ENCODE measurements at regions not wholly inside any gene's neighbourhood (a gene's known extent, or its start where the extent isn't known, plus 50 kb on each side); places are given as distances from the start of the nearest gene placed in this dataset.
"Not testable (repeated sequence)": the region's sequence is repeated elsewhere in the genome, so short reads cannot be mapped to it uniquely, and the experiment has no call there.

DNA sequence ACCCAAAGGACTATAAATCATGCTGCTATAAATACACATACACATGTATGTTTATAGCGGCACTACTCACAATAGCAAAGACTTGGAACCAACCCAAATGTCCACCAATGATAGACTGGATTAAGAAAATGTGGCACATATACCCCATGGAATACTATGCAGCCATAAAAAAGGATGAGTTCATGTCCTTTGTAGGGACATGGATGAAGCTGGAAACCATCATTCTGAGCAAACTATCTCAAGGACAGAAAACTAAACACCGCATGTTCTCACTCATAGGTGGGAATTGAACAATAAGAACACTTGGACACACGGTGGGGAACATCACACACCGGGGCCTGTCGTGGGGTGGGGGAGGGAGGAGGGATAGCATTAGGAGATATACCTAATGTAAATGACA lies 383.9 kb upstream of the F9 start:
- not testable (repeated sequence) for H3K27ac ChIP-seq, H3K4me3 ChIP-seq

DNA sequence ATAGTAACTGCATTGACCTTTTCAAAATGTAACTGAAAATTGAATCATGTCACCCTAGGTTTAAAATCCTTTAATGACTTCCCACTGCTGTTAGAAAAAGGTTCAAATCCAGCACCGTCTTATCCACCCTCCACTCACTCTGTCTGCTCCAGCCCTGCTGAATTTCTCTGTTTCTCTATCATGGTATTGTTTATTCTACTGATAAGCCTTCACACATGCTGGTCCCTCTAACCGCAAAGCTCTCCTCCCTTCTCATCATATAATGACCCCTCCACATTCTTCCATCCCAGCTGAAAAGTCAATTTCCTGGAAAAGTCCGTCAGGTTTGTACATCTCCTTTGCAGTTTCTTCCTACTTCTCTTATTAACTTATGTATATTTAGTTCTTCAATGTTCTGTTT lies 389.2 kb upstream of the F9 start:
- Histone ChIP-seq H3K27ac (no peak overlapping the region), H3K4me3 (no peak overlapping the region)

DNA sequence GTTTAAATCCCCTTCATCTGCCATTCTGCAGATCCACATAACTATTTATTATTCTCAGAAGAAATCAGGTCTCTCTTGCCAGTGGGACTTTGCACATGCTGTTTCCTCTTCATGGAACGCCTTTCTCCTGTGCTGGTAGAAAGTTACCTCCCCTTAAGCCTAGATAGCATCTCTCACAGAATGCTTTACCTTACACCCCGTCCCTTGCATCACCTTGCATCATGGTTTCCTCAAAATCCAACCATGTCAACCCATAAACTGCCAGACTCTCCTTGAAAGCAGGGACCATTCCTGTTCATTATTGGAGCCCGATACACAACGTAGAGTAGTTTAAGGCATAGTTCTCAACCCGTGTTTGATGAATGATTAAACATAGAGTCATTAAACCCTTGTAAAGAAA lies 396.2 kb upstream of the F9 start:
- H3K27ac ChIP-seq, result no peak overlapping the region
- H3K4me3 ChIP-seq, result no peak overlapping the region

DNA sequence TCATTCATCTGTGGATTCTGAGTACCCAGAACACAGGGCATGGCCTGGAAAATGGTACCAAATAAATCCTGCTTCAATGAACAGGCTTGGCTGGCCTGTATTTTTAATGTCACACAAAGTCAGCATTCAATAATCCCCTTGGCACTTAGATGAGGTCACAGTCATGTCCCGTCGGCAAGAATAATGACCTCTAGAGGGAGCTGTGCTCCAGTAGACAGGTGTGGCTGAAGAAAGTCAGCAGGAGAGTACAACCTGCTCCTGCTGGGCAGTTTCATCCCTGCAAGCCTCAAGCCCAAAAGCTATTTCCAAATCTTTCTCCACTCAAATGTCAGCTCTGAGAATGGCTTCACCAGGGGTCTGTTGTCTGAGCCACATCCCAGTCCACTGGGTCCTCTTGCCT lies 404.0 kb upstream of the F9 start:
- Histone ChIP-seq H3K27ac (no peak overlapping the region), H3K4me3 (no peak overlapping the region)

DNA sequence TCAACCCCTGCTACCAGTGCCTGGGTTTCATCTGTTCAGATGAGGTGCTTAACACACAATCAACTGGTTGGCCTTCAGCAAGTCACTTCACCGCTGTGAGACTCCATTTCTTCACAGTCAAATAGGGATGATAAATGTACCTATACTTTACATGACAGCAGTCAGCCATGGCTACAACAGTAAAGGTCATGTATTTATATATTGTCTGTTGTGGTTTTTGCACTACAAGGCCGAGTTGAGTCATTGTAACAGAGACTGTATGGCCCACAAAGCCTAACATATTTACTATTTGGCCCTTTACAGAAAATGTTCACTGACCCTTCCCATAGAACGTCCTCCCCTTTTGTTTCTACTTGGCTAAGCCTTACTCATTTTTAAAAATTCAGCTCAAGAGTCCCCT lies 404.6 kb upstream of the F9 start:
- Histone ChIP-seq H3K27ac (no peak overlapping the region), H3K4me3 (no peak overlapping the region)

DNA sequence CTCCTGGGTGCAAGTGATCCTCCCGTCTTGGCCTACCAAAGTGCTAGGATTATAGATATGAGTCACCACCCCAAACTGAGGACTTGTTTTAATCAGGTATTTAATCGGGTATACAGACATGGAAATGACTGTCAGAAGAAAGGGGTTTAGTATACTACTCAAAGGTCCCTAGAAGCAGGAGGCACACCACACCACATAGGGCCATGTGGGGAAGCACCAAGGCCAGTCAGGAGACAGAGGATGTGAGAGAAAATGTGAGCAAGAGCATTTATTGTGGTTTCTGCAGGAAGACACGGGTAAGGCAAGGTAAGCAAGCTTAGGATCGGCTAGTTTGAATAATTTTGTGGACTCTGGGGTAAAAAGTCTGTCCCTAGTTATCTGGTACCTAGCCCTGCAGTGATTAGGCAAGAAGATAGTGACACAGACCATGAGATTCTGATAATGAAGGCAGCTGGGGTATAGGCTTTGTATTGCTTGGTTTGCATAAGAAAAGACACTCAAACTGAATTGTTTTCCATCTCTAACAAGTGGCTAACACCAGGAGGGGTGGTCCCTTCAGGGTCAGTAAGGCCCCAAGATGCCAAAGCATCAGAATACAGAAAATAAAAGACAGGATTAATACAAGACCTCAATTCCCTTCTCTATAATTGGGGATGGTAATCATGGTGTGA lies 408.8 kb upstream of the F9 start:
- H3K4me3 ChIP-seq, result no peak overlapping the region
- H3K27ac ChIP-seq, result no peak overlapping the region

DNA sequence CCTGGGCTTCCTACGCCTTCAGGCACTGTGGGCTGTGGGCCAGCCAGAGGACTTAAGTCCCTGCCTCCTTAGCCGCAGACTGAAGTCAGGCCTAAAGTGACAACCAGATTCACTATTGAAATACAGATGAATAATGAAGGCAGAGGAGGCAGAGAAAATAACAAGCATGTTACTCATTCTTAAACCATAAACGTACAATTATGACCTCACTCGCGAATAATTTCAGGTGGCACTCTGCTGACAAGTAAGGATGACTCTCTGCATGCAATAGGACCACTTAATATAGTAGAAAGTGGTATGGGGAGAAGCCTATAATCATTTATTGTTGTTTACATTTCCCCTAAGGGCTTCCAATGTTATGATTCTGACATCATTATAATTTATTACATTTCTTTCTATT lies 409.2 kb upstream of the FGF13 start:
- Histone ChIP-seq H3K27ac (no peak overlapping the region), H3K4me3 (no peak overlapping the region)

DNA sequence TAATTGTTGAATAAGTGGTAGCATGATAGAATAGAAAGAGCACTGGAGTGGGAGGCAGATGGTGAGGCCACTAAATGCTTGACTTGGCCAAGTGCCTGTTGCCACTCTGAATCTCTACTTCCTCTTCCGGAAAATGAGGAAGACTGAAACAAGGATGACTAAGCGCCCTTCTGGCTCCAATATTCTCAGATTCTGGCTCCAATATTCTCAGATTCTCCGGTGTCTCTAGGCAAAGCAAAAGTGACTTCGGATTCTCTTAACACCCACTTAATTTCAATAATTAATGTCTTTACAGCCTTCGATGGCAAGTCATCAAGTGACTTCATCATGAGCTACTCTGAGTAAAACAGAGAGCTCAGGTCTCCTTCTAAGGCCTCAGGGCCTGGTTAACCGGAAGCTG lies 402.2 kb upstream of the FGF13 start:
- H3K27ac ChIP-seq, result no peak overlapping the region

DNA sequence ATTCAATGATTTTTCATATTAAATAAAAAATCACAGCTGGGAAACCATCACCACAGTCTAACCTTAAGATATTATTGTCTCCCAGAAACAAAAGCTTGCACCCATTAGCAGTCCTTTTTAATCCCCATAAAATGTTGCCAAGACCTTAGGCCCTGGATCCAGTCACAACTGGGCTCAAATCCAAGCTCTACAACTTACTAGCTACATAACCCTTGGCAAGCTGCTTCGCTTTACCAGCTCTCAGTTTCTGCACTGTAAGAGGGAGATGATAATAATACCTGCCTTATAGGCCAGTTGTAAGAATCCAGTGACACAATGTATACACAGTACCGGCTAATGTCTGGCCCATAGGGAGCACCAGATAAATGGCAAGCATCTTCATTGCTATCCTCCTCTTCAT lies 400.9 kb upstream of the FGF13 start:
- H3K4me3 ChIP-seq, result no peak overlapping the region
- no peak overlapping the region for H3K27ac ChIP-seq

More for the DNA sequence above, 402.2 kb upstream of the FGF13 start:
- no peak overlapping the region for H3K4me3 ChIP-seq

DNA sequence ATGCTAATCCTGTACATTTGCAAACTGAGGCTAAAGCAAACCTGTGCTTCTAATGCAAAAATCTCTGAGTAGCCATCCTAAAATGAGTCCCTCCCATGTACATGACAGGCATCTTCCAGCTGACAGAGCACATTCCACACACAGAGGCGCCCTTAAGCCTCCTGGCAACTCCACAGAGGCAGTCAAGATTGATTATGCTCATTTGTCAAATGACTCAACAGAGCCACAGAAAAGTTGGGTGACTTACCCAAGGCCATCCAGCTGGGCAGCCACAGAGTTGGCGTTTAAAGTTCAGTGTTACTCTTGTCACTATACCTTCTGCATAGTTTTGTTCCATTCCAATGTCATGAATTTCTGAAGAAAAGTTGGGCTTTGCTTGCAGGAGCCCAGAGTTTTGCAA lies 394.6 kb upstream of the FGF13 start:
- no peak overlapping the region for H3K27ac ChIP-seq

DNA sequence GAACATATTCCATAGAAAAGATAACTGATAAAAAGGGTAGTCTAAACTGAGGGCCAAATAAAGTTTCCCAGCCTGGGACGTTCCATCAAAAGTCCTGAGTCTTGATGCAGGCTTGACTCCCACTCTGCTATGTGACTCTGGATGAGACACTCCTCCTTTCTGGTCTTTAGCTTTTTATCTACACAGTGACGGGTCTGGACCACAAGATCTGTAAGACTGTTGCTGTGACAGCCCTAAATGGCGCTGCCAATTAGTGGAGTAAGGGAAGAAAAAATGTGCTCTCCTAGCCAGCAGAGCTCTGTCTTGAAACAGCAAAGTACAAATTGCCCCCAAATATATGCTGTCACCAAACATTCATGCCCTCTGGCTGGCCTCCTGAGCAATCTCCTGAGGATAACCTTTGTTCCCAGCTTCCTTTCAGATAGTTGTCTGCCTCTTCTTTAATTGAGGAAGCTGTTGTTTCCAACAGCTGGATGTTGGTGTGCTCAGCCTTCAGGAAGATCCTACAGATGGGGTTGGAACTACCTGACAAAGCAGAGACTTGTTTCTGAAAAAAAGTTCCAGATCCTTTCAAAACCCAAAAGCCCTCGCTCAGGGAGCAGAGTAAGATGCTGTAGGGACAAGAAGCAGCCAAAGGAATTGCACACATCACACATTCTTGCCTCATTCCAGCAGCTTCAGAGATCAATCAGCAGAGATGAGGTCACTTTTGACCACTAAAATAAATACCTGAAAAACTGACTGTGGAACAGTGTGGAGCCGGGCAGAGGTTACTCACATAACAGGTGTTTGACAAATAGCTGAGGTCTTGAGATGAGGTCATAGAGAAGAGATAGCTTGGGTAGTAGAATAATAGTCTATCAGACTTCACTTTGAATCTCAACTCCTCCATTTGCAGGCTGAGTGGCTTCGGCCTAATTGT lies 383.4 kb upstream of the FGF13 start:
- Histone ChIP-seq H3K27ac (no peak overlapping the region), H3K4me3 (no peak overlapping the region)

More for the DNA sequence above, 394.6 kb upstream of the FGF13 start:
- H3K4me3 ChIP-seq, result no peak overlapping the region

DNA sequence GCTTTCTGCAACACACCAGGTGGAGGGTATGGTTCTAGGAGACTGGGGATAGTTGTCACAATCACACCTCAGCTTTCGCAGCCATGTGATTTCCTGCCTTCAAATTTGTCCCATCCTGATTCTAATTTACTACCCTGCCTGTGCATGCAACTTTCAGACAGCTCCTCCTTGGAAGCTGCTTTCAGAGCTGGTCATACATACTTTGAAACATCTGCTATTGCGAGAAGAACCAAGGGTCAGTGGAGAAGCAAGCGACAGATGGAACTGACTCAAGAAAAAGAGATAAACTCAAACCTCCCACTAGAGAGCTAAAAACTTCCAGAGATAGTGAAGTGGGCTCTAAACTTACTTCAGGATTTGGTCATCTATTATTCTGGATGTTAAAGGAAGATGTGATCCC lies 381.7 kb upstream of the FGF13 start:
- Histone ChIP-seq H3K27ac (no peak overlapping the region), H3K4me3 (no peak overlapping the region)

DNA sequence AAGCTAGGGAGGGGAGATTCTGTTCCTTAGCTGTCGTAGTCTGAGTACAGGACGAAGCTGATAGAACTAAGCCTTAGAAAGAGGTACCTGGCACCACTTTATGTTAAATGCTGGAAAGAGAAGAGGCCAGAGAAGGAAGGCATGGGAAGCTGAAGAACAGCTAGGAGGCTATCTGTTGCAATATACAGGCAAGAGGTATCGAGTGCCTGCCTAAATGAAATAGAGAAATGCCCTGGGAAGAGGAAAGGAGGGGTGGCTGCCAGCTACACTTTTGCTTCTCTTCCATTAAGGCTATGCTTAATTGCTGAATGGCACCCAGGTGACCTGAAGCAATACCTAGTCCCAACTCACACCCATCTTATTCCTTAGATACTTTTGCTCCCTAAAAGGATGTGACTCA lies 380.4 kb upstream of the FGF13 start:
- no peak overlapping the region for H3K4me3 ChIP-seq
- H3K27ac ChIP-seq, result no peak overlapping the region

DNA sequence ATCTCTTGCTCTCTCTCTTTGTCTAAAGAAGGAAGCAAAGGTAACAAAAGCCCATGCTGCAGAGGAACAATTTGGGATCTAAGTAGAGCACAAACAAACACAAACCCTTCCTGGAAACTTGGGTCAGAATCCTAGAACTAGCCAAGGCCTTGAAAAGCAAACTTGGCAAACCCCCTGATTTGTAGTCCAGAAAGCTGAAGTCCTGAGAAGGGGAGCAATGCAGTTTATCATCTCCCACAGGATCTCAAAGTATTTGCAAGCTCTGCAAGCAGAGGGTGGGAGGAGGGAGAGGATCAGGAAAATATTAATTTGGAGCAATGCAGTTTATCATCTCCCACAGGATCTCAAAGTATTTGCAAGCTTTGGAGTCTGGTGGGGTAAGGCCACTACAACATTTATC lies 379.5 kb upstream of the FGF13 start:
- H3K27ac ChIP-seq, result no peak overlapping the region

DNA sequence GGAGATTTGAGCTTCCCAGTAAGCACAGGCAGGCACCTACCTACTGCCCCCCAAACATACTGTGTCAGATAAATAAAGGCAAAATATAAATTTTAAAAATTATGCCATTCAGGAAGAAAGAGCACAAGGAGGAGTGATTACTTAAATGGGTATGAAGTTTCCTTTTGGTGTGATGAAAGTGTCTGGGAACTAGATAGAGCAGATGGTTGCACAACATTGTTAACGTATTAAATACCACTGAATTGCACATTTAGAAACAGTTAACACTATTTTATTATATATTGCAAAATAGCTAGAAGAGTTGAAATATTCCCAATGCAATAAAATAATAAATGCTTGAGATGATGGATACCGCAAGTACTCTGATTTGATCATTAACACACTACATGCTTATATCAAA lies 374.7 kb upstream of the FGF13 start:
- no peak overlapping the region for H3K4me3 ChIP-seq
- no peak overlapping the region for H3K27ac ChIP-seq

More for the DNA sequence above, 379.5 kb upstream of the FGF13 start:
- no peak overlapping the region for H3K4me3 ChIP-seq

DNA sequence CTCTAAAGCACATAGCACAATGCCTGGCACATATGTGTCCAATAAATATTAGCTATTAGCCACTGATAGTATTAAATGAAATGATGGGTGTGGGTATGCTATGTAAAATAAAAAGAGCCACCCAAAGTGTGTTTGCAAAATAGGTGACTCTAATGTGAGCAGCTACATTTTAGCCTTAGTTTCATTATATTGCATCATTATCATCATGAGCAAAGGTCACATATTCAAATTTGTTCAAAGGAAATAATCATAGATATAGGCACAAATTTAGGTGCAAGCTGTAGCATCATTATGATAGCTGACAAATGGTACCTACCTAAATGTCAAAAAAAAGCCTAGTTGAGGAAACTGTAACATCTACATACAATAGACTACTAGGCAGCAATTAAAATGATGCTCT lies 373.9 kb upstream of the FGF13 start:
- Histone ChIP-seq H3K4me3 (no peak overlapping the region), H3K27ac (no peak overlapping the region)

DNA sequence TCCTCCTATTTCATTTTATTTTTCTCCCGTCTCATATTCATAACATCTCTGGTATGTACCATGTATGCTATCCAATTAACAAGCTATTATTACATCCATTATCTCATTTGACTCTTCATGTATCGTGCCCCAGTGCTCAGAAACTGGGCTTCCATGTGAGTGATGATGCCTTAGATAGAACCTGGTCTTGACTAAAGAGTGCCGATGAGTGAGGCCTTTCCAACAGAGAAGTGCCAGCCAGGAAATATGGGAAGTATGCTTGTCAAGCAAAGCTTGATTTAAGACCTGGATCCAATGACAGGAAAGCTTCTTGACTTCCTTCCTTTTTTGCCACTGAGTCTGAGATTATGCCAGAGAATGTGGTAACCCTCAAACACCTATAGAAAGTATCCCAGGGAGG lies 371.7 kb upstream of the FGF13 start:
- Histone ChIP-seq H3K4me3 (no peak overlapping the region), H3K27ac (no peak overlapping the region)

DNA sequence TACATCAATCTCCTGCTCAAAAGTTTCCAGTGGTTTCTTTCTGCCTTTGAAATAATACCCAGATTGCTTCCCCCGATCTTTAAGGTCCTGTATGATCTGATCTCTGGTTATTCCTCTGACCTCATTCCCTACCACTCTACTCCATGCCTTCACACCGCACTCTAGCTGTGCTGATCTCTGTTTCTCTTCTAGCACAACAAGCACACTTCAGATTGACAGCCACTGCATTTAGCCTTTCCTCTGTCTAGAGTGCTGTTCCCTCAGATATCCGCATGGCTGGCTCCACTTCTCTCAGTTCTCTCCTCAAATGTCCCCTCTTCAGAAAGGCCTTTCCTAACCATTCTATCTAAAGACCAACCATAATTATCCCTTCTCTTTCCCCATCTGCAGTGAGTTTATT lies 370.4 kb upstream of the FGF13 start:
- Histone ChIP-seq H3K27ac (no peak overlapping the region), H3K4me3 (no peak overlapping the region)

DNA sequence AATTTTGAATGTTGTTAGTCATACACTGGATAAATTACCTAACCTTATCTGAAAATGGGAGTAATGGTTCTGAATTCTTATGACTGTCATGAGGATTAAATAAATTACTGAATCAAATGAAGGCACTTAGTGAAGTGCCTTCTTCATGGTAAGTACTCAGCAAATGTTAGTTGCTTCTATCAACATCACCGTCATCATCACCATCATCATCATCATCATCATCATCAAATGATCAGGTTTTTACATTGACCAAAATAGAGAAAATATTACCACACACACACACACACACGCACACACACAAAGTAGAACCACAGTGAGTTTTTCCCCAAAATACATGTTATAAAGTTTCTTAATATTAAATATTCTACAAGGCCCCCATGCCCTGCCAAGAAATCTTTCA lies 368.3 kb upstream of the FGF13 start:
- Histone ChIP-seq H3K27ac (no peak overlapping the region), H3K4me3 (no peak overlapping the region)

DNA sequence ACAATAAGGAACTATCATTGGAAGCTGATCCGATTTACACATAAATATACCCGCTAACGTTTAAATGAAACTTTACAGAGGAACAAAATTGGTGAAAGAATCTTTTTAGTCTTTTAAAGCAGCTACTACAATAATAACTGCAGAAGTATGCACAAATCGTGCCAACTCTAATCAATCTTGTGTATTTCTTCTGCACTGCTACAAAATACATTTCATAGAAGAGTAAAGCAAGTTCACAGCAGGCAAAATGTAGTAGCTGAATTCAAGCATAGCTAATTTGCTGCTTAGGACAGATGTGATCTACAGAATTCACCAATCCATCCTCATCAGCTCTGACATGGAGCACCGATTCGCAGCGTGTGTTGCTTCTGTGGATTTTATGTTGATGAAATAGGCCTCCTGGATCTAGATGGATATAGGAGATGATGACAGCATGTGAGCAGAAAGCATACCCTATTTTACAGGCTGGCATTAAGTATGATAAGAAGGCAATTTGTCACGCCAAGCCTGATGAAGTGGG lies 367.3 kb upstream of the FGF13 start:
- Histone ChIP-seq H3K4me3 (no peak overlapping the region), H3K27ac (no peak overlapping the region)

DNA sequence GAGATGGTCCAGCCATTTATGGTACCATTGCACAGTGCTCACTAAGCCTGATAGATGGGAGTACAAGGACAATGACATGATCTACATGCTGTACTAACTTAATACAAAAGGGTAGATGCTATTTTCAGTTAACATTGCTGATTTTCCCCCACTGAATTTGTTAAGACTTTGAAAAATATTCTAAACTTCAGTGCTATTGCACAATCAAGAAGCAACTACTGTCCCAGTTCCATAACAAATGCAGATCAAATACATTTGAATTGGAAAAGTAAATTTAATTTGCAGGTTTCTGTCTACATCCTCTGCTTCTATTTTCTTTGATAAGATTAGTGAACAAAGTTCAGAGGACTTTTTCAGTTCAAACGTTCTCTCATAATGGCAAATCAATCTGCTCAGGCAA lies 366.8 kb upstream of the FGF13 start:
- Histone ChIP-seq H3K4me3 (no peak overlapping the region), H3K27ac (no peak overlapping the region)
